Lower leg skin (tissue), 3 donors: ENCODE measurements at regions not wholly inside any gene's neighbourhood (a gene's known extent, or its start where the extent isn't known, plus 50 kb on each side); places are given as distances from the start of the nearest gene placed in this dataset.

ENCODE experiments used
- POLR2A ChIP-seq, 2 donors: fragments of 450-650 bp; IDR thresholded peaks; one replicate each; pipeline ENCODE4 v1.6.1; 2016 to 2017; ENCODE audit warnings: antibody characterized with exemption in 2 of 2, mild to moderate bottlenecking in 1 of 2, moderate library complexity in 1 of 2
- TF ChIP-seq, protein P1 (sequence below), 3 donors: fragments of 450-650 bp; IDR thresholded peaks; one replicate each; pipeline ENCODE4 v1.5.1; 2016; ENCODE audit warnings: antibody characterized with exemption in 3 of 3, mild to moderate bottlenecking in 3 of 3, moderate library complexity in 2 of 3

DNA sequence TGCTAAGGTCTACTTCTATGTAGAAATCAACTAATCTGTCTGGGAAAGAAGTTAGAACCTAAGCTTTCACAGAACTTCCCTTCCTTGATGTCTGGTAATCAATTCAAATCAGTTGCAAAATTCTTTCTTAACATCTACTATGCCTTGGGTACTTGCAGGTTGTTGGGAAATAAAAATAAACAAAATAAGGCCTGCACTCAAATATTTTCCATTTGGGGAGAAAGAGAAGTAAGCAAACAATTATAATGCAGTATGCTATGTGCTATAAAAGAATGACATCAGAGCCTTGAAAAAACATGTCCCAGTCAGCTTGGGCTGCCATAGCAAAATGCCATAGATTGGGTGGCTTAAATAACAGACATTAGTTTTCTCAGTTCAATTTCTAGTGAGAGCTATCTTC is 425.9 kb upstream of the DCN start:
- TF ChIP-seq, protein P1, sequence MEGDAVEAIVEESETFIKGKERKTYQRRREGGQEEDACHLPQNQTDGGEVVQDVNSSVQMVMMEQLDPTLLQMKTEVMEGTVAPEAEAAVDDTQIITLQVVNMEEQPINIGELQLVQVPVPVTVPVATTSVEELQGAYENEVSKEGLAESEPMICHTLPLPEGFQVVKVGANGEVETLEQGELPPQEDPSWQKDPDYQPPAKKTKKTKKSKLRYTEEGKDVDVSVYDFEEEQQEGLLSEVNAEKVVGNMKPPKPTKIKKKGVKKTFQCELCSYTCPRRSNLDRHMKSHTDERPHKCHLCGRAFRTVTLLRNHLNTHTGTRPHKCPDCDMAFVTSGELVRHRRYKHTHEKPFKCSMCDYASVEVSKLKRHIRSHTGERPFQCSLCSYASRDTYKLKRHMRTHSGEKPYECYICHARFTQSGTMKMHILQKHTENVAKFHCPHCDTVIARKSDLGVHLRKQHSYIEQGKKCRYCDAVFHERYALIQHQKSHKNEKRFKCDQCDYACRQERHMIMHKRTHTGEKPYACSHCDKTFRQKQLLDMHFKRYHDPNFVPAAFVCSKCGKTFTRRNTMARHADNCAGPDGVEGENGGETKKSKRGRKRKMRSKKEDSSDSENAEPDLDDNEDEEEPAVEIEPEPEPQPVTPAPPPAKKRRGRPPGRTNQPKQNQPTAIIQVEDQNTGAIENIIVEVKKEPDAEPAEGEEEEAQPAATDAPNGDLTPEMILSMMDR (IDR thresholded peaks at IDR 0.05): no peak
- TF ChIP-seq POLR2A (IDR thresholded peaks at IDR 0.05): no peak
